ENCODE measurements at regions not wholly inside any gene's neighbourhood (a gene's known extent, or its start where the extent isn't known, plus 50 kb on each side); places are given as distances from the start of the nearest gene placed in this dataset.

- in situ Hi-C loops (cut with HindIII; ENCODE audit: low pct_unique_long_range_greater_than_20kb, low sequenced_read_pairs), result no loop called here
- DNase-seq (ENCODE audit: low read depth), result no peak
These were observed 206.0 kb downstream of the CD109 start for GRCh38 chr6:73901986-73902385.

- in situ Hi-C loops (cut with HindIII; ENCODE audit: low pct_unique_long_range_greater_than_20kb, low sequenced_read_pairs), result no loop called here
- DNase-seq (ENCODE audit: low read depth), result no peak
These were observed 205.3 kb downstream of the CD109 start for GRCh38 chr6:73901311-73901710.

GRCh38 chr6:73898599-73898998 lies 202.6 kb downstream of the CD109 start:
- in situ Hi-C loops (cut with HindIII; ENCODE audit: low pct_unique_long_range_greater_than_20kb, low sequenced_read_pairs), result no loop called here
- DNase-seq (ENCODE audit: low read depth), result no peak

GRCh38 chr6:73893696-73894095 lies 197.7 kb downstream of the CD109 start:
- in situ Hi-C loops (cut with HindIII; ENCODE audit: low pct_unique_long_range_greater_than_20kb, low sequenced_read_pairs), result no loop called here
- DNase-seq (ENCODE audit: low read depth), result no peak

GRCh38 chr6:73888050-73888449 lies 192.0 kb downstream of the CD109 start:
- in situ Hi-C loops (cut with HindIII; ENCODE audit: low pct_unique_long_range_greater_than_20kb, low sequenced_read_pairs), result no loop called here
- no peak for DNase-seq (ENCODE audit: low read depth)

GRCh38 chr6:73885393-73885792 lies 189.4 kb downstream of the CD109 start:
- no peak for DNase-seq (ENCODE audit: low read depth)
- in situ Hi-C loops (cut with HindIII; ENCODE audit: low pct_unique_long_range_greater_than_20kb, low sequenced_read_pairs), result no loop called here

- in situ Hi-C loops (cut with HindIII; ENCODE audit: low pct_unique_long_range_greater_than_20kb, low sequenced_read_pairs), result no loop called here
- no peak for DNase-seq (ENCODE audit: low read depth)
These were observed 188.5 kb downstream of the CD109 start for GRCh38 chr6:73884540-73884939.

GRCh38 chr6:73879501-73880293 lies 183.7 kb downstream of the CD109 start:
- DNase-seq (ENCODE audit: low read depth), result no peak
- in situ Hi-C loops (cut with HindIII; ENCODE audit: low pct_unique_long_range_greater_than_20kb, low sequenced_read_pairs), result no loop called here

- in situ Hi-C loops (cut with HindIII; ENCODE audit: low pct_unique_long_range_greater_than_20kb, low sequenced_read_pairs), result no loop called here
- no peak for DNase-seq (ENCODE audit: low read depth)
These were observed 182.4 kb downstream of the CD109 start for GRCh38 chr6:73878403-73878802.
